Heart left ventricle (tissue), 13 donors: ENCODE measurements at regions not wholly inside any gene's neighbourhood (a gene's known extent, or its start where the extent isn't known, plus 50 kb on each side); places are given as distances from the start of the nearest gene placed in this dataset.

ENCODE experiments used
- POLR2A ChIP-seq, 2 donors: fragments of 450-650 bp; IDR thresholded peaks; one replicate each; pipeline ENCODE4 v1.6.1; 2017; ENCODE audit warnings: antibody characterized with exemption in 2 of 2, mild to moderate bottlenecking in 2 of 2, moderate library complexity in 2 of 2
- TF ChIP-seq, protein P1 (sequence below), 12 donors: fragments of 200-600 bp; sonication (generic) in 4 of 12; IDR thresholded peaks; one replicate each; pipeline versions ENCODE4 v1.5.0 to v1.8.0; 2018 to 2022; ENCODE audit warnings: antibody characterized with exemption in 12 of 12, mild to moderate bottlenecking in 5 of 12
- donor health status: ischemic (EF 13 %, LVEDD 7.1; RV severe dilation, severe dysfunction).
- donor health status: DM: no; HTN: yes; CAD: no.
- donor health status: DM: no; HTN: no; CAD: no.
- donor health status: ischemic (EF 25% LVEDD 6.9; RV normal size, moderate dysfunction).
- donor health status: ischemic (EF 25% LVEDD 5.7; RV mildly dilated, moderate dysfunction).
- donor health status: ischemic (EF 35%, LVEDD 5.7; RV mildly dilated, moderate dysfunction).
- donor health status: nonischemic (EF 11% LVEDD 7.7; RV severe dilation, severe dysfunction).
- donor health status: DM: yes; HTN: yes; CAD: no.
- donor health status: PGD.
- donor health status: ischemic (EF 29% LVEDD 5.4; RV normal size, mild dysfunction).
- donor health status: nonischemic (EF 23%, LVEDD 6.1; RV moderate dilation, normal function).

DNA sequence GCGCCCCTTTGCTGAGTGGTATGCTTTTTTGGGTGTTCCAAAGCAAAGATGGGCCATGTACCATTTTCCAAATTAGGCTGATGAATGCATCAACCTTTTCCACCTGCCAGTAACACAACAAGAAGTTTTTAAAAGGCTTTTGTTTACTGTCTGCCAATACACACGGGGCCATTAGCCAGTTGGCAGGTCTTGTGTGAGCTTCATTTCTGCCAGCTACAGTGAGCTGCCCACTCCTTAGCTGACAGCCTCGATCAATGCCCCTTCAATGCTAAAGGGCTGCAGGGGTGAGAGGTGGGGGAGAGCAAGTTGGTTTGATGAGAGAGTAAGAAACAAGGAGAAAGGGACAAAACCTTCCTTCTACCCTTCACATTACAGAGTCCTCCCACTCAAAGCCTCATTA lies 128.7 kb downstream of the C5orf15 start:
- TF ChIP-seq, protein P1, sequence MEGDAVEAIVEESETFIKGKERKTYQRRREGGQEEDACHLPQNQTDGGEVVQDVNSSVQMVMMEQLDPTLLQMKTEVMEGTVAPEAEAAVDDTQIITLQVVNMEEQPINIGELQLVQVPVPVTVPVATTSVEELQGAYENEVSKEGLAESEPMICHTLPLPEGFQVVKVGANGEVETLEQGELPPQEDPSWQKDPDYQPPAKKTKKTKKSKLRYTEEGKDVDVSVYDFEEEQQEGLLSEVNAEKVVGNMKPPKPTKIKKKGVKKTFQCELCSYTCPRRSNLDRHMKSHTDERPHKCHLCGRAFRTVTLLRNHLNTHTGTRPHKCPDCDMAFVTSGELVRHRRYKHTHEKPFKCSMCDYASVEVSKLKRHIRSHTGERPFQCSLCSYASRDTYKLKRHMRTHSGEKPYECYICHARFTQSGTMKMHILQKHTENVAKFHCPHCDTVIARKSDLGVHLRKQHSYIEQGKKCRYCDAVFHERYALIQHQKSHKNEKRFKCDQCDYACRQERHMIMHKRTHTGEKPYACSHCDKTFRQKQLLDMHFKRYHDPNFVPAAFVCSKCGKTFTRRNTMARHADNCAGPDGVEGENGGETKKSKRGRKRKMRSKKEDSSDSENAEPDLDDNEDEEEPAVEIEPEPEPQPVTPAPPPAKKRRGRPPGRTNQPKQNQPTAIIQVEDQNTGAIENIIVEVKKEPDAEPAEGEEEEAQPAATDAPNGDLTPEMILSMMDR (IDR thresholded peaks at IDR 0.05): no peak
- no peak for TF ChIP-seq POLR2A (IDR thresholded peaks at IDR 0.05)
